T-helper 2 cell treated with Interferon-gamma antibody and Interleukin-4, amounts not matched to agents 5 μg/mL and 100 μg/mL, for 36 hours (primary cell): ENCODE measurements at regions not wholly inside any gene's neighbourhood (a gene's known extent, or its start where the extent isn't known, plus 50 kb on each side); places are given as distances from the start of the nearest gene placed in this dataset.
"Not testable (repeated sequence)": the region's sequence is repeated elsewhere in the genome, so short reads cannot be mapped to it uniquely, and the experiment has no call there.

Experiments used
- DNase-seq: peaks from one replicate; pipeline ENCODE4 v3.0.0; 2021; ENCODE audit warnings: low spot score
- H3K27ac Mint-ChIP-seq: one replicate; pipeline ENCODE4 v1.8.0; 2021; ENCODE audit warnings: mild to moderate bottlenecking, mixed read lengths
- H3K27me3 Mint-ChIP-seq: one replicate; pipeline ENCODE4 v1.8.0; 2021; ENCODE audit warnings: low read depth, mixed read lengths
- H3K36me3 Mint-ChIP-seq: one replicate; pipeline ENCODE4 v1.8.0; 2021; ENCODE audit warnings: low read depth, mixed read lengths
- H3K4me1 Mint-ChIP-seq: one replicate; pipeline ENCODE4 v1.8.0; 2021; ENCODE audit warnings: low read depth, mixed read lengths
- H3K4me3 Mint-ChIP-seq: one replicate; pipeline ENCODE4 v1.8.0; 2022; ENCODE audit warnings: mild to moderate bottlenecking, moderate library complexity, mixed read lengths
- H3K9me3 Mint-ChIP-seq: one replicate; pipeline ENCODE4 v1.8.0; 2021; ENCODE audit warnings: mixed read lengths

- no peaks in the 10 kb centered on the region for H3K36me3 Mint-ChIP-seq
- peaks cover 4% of the 10 kb centered on the region for H3K9me3 Mint-ChIP-seq
- peaks cover 3% of the 10 kb centered on the region for H3K4me1 Mint-ChIP-seq
- peaks cover 4% of the 10 kb centered on the region for H3K27me3 Mint-ChIP-seq
- no peak overlapping the region for H3K27ac Mint-ChIP-seq
- H3K4me3 Mint-ChIP-seq = no peak overlapping the region
- DNase-seq = no peak
These were observed 128.0 kb upstream of the KCNK1 start for GRCh38 chr1:233485809-233486398.

GRCh38 chr1:233487408-233487807 is 126.5 kb upstream of the KCNK1 start:
- Mint-ChIP-seq H3K36me3 (no peaks in the 10 kb centered on the region), H3K4me3 (no peak overlapping the region), H3K9me3 (peaks cover 4% of the 10 kb centered on the region), H3K27ac (no peak overlapping the region), H3K4me1 (peaks cover 3% of the 10 kb centered on the region), H3K27me3 (peaks cover 7% of the 10 kb centered on the region)
- DNase-seq = no peak

- no peaks in the 10 kb centered on the region for H3K36me3 Mint-ChIP-seq
- H3K9me3 Mint-ChIP-seq = peaks cover 4% of the 10 kb centered on the region
- no peak overlapping the region for H3K4me3 Mint-ChIP-seq
- peaks cover 7% of the 10 kb centered on the region for H3K27me3 Mint-ChIP-seq
- no peak for DNase-seq
- H3K4me1 Mint-ChIP-seq = peaks cover 3% of the 10 kb centered on the region
- H3K27ac Mint-ChIP-seq = no peak overlapping the region
These were observed 124.5 kb upstream of the KCNK1 start for GRCh38 chr1:233489411-233489810.

- Mint-ChIP-seq H3K36me3 (no peaks in the 10 kb centered on the region), H3K27me3 (peaks cover 9% of the 10 kb centered on the region), H3K9me3 (peaks cover 4% of the 10 kb centered on the region), H3K27ac (no peak overlapping the region), H3K4me1 (peaks cover 3% of the 10 kb centered on the region), H3K4me3 (no peak overlapping the region)
- DNase-seq = no peak
These were observed 123.4 kb upstream of the KCNK1 start for GRCh38 chr1:233490488-233490887.

- no peak overlapping the region for H3K4me3 Mint-ChIP-seq
- DNase-seq = no peak
- no peaks in the 10 kb centered on the region for H3K36me3 Mint-ChIP-seq
- H3K4me1 Mint-ChIP-seq = peaks cover 3% of the 10 kb centered on the region
- no peak overlapping the region for H3K27ac Mint-ChIP-seq
- H3K27me3 Mint-ChIP-seq = peaks cover 12% of the 10 kb centered on the region
- peaks cover 4% of the 10 kb centered on the region for H3K9me3 Mint-ChIP-seq
These were observed 121.8 kb upstream of the KCNK1 start for GRCh38 chr1:233491953-233492620.

- no peak for DNase-seq
- Mint-ChIP-seq H3K4me3 (no peak overlapping the region), H3K9me3 (no peaks in the 10 kb centered on the region), H3K4me1 (no peaks in the 10 kb centered on the region), H3K27me3 (peaks cover 5% of the 10 kb centered on the region), H3K36me3 (no peaks in the 10 kb centered on the region), H3K27ac (no peak overlapping the region)
These were observed 116.9 kb upstream of the KCNK1 start for GRCh38 chr1:233496993-233497392.

- DNase-seq = no peak
- no peaks in the 10 kb centered on the region for H3K9me3 Mint-ChIP-seq
- H3K4me1 Mint-ChIP-seq = no peaks in the 10 kb centered on the region
- H3K27me3 Mint-ChIP-seq = peaks cover 5% of the 10 kb centered on the region
- no peaks in the 10 kb centered on the region for H3K36me3 Mint-ChIP-seq
- no peak overlapping the region for H3K4me3 Mint-ChIP-seq
- H3K27ac Mint-ChIP-seq = no peak overlapping the region
These were observed 116.2 kb upstream of the KCNK1 start for GRCh38 chr1:233497679-233498078.

- H3K27ac Mint-ChIP-seq = no peak overlapping the region
- peaks cover 3% of the 10 kb centered on the region for H3K9me3 Mint-ChIP-seq
- DNase-seq = no peak
- no peaks in the 10 kb centered on the region for H3K4me1 Mint-ChIP-seq
- no peak overlapping the region for H3K4me3 Mint-ChIP-seq
- H3K27me3 Mint-ChIP-seq = peaks cover 3% of the 10 kb centered on the region
- H3K36me3 Mint-ChIP-seq = no peaks in the 10 kb centered on the region
These were observed 113.8 kb upstream of the KCNK1 start for GRCh38 chr1:233500106-233500505.

GRCh38 chr1:233503366-233503954 is 110.4 kb upstream of the KCNK1 start:
- peaks cover 13% of the 10 kb centered on the region for H3K9me3 Mint-ChIP-seq
- no peak overlapping the region for H3K4me3 Mint-ChIP-seq
- no peaks in the 10 kb centered on the region for H3K4me1 Mint-ChIP-seq
- no peaks in the 10 kb centered on the region for H3K36me3 Mint-ChIP-seq
- no peaks in the 10 kb centered on the region for H3K27me3 Mint-ChIP-seq
- DNase-seq = no peak
- H3K27ac Mint-ChIP-seq = no peak overlapping the region

GRCh38 chr1:233505130-233505529 is 108.8 kb upstream of the KCNK1 start:
- H3K9me3 Mint-ChIP-seq = peaks cover 13% of the 10 kb centered on the region
- no peak overlapping the region for H3K4me3 Mint-ChIP-seq
- H3K36me3 Mint-ChIP-seq = no peaks in the 10 kb centered on the region
- no peak for DNase-seq
- no peak overlapping the region for H3K27ac Mint-ChIP-seq
- no peaks in the 10 kb centered on the region for H3K27me3 Mint-ChIP-seq
- H3K4me1 Mint-ChIP-seq = no peaks in the 10 kb centered on the region

GRCh38 chr1:233505889-233506288 is 108.0 kb upstream of the KCNK1 start:
- not testable (repeated sequence) for H3K4me3 Mint-ChIP-seq, H3K4me1 Mint-ChIP-seq, H3K27ac Mint-ChIP-seq, H3K27me3 Mint-ChIP-seq, H3K36me3 Mint-ChIP-seq, DNase-seq
- H3K9me3 Mint-ChIP-seq = peaks cover 13% of the 10 kb centered on the region

GRCh38 chr1:233509526-233509925 is 104.4 kb upstream of the KCNK1 start:
- Mint-ChIP-seq H3K9me3 (peaks cover 11% of the 10 kb centered on the region), H3K27ac (no peak overlapping the region), H3K4me3 (no peak overlapping the region), H3K4me1 (no peaks in the 10 kb centered on the region), H3K27me3 (no peaks in the 10 kb centered on the region), H3K36me3 (no peaks in the 10 kb centered on the region)
- DNase-seq = no peak

- DNase-seq = no peak
- no peaks in the 10 kb centered on the region for H3K36me3 Mint-ChIP-seq
- H3K27me3 Mint-ChIP-seq = no peaks in the 10 kb centered on the region
- no peaks in the 10 kb centered on the region for H3K9me3 Mint-ChIP-seq
- H3K27ac Mint-ChIP-seq = no peak overlapping the region
- H3K4me1 Mint-ChIP-seq = no peaks in the 10 kb centered on the region
- no peak overlapping the region for H3K4me3 Mint-ChIP-seq
These were observed 101.4 kb upstream of the KCNK1 start for GRCh38 chr1:233512538-233512937.

- Mint-ChIP-seq H3K4me3 (no peak overlapping the region), H3K9me3 (no peaks in the 10 kb centered on the region), H3K27me3 (no peaks in the 10 kb centered on the region), H3K36me3 (no peaks in the 10 kb centered on the region), H3K4me1 (no peaks in the 10 kb centered on the region), H3K27ac (no peak overlapping the region)
- no peak for DNase-seq
These were observed 100.5 kb upstream of the KCNK1 start for GRCh38 chr1:233513431-233513830.
